ENCODE measurements at regions not wholly inside any gene's neighbourhood (a gene's known extent, or its start where the extent isn't known, plus 50 kb on each side); places are given as distances from the start of the nearest gene placed in this dataset.
"Not testable (repeated sequence)": the region's sequence is repeated elsewhere in the genome, so short reads cannot be mapped to it uniquely, and the experiment has no call there.

DNA sequence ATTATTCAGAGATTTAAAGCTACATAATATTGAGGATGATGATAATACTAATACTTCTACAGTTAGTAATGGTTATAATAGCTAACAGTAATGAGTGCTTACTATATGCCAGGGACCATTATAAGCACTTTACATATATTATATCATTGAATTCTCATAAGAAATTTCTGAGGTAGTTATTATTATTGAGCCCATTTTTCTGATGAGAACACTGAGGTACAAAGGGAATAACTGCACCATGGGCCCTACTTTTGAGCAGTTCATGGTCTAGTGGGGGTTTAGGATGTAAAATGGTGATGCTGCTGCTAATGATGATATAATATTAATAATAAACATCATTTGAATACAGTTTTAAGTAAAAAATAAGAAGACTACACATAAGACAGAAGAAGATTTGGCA, 64.2 kb upstream of the SPDL1 start:
- Histone ChIP-seq H3K4me1 (no peaks in the 10 kb centered on the region), H3K9me3 (peaks cover 0 to 9% (median 0%) of the 10 kb centered on the region in 3 donors), H3K36me3 (no peaks in the 10 kb centered on the region), H3K4me3 (no peak overlapping the region), H3K27me3 (no peaks in the 10 kb centered on the region), H3K27ac (no peak overlapping the region)
- ATAC-seq = no peak
- TF ChIP-seq, protein P1, sequence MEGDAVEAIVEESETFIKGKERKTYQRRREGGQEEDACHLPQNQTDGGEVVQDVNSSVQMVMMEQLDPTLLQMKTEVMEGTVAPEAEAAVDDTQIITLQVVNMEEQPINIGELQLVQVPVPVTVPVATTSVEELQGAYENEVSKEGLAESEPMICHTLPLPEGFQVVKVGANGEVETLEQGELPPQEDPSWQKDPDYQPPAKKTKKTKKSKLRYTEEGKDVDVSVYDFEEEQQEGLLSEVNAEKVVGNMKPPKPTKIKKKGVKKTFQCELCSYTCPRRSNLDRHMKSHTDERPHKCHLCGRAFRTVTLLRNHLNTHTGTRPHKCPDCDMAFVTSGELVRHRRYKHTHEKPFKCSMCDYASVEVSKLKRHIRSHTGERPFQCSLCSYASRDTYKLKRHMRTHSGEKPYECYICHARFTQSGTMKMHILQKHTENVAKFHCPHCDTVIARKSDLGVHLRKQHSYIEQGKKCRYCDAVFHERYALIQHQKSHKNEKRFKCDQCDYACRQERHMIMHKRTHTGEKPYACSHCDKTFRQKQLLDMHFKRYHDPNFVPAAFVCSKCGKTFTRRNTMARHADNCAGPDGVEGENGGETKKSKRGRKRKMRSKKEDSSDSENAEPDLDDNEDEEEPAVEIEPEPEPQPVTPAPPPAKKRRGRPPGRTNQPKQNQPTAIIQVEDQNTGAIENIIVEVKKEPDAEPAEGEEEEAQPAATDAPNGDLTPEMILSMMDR (IDR thresholded peaks at IDR 0.05) = no peak
- TF ChIP-seq POLR2AphosphoS5 (IDR thresholded peaks at IDR 0.05) = no peak
- no peak for TF ChIP-seq EP300 (IDR thresholded peaks at IDR 0.05)
- no peak for TF ChIP-seq POLR2A (IDR thresholded peaks at IDR 0.05)

DNA sequence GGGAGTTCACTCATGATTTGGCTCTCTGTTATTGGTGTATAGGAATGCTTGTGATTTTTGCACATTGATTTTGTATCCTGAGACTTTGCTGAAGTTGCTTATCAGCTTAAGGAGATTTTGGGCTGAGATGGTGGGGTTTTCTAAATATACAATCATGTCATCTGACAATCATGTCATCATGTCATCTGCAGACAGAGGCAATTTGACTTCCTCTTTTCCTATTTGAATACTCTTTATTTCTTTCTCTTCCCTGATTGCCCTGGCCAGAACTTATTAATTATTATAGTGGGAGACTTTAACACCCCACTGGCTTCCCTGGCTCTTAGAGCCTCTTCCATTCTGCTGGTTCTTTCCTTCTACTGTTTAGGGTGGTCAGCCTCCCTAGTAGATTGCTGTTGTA, 64.8 kb upstream of the SPDL1 start:
- H3K9me3 ChIP-seq, H3K36me3 ChIP-seq, ATAC-seq, H3K4me1 ChIP-seq, H3K4me3 ChIP-seq, H3K27me3 ChIP-seq, H3K27ac ChIP-seq: not testable (repeated sequence)

DNA sequence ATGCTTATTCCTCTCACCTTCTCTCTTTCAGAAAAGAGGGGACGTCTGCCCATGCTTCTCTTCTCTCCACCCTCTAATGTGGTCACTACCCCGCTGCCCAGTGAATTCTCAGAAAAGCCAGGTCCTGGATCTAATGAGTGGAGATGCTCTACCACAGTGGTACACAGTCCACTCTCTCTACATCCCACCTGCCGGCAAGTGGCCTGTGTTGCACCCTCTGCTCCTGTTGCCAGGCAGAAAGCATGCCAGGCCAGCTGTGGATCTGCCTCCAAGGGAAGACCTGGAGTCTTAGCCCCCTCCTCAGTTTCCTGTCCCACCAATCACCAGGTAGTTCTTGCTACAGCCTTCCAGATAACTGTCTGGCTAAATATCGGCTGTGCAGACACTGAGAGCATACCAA, 71.2 kb upstream of the SPDL1 start:
- H3K36me3 ChIP-seq = no peaks in the 10 kb centered on the region
- whole genome bisulfite sequencing, 2 donors (ENCODE audit: low coverage in 1 of 2) = 76 to 94% methylated on average over 2 to 3 of the region's 4 CpGs
- H3K27ac ChIP-seq = no peak overlapping the region
- no peaks in the 10 kb centered on the region for H3K27me3 ChIP-seq
- ATAC-seq = no peak
- TF ChIP-seq POLR2A (IDR thresholded peaks at IDR 0.05) (no peak), EP300 (IDR thresholded peaks at IDR 0.05) (no peak), POLR2AphosphoS5 (IDR thresholded peaks at IDR 0.05) (no peak)
- TF ChIP-seq, protein P1 (IDR thresholded peaks at IDR 0.05) = no peak
- H3K4me1 ChIP-seq = no peaks in the 10 kb centered on the region
- H3K4me3 ChIP-seq = no peak overlapping the region
- peaks cover 0 to 3% (median 0%) of the 10 kb centered on the region in 3 donors for H3K9me3 ChIP-seq

DNA sequence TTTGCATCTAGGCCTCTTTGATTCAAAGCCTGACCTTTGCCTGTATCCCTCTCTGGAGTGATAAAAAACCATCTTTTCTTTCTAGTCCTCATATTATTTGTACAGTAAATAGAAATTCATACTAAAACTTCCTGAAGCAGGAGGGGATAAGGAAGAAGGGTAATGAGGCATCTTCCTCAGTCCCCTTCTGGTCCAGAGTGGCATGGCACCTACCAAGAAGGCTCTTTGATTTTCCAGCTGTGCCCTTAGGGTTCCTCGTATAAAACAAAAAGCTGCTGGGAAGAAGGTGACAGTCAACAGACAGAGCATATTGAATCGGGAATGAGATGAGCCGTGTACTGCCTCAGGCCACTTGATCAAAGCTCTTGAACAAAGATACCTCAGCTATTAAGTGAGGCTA, 71.9 kb upstream of the SPDL1 start:
- WGBS, 2 donors (ENCODE audit: low coverage in 1 of 2) = 75 to 80% methylated on average over 2 to 3 of the region's 3 CpGs
- Histone ChIP-seq H3K27me3 (no peaks in the 10 kb centered on the region), H3K9me3 (no peaks in the 10 kb centered on the region), H3K27ac (no peak overlapping the region), H3K4me1 (no peaks in the 10 kb centered on the region), H3K36me3 (no peaks in the 10 kb centered on the region), H3K4me3 (no peak overlapping the region)
- ATAC-seq = no peak
- no peak for TF ChIP-seq POLR2A (IDR thresholded peaks at IDR 0.05)
- TF ChIP-seq, protein P1 (IDR thresholded peaks at IDR 0.05) = no peak
- TF ChIP-seq EP300 (IDR thresholded peaks at IDR 0.05) = no peak
- no peak for TF ChIP-seq POLR2AphosphoS5 (IDR thresholded peaks at IDR 0.05)

DNA sequence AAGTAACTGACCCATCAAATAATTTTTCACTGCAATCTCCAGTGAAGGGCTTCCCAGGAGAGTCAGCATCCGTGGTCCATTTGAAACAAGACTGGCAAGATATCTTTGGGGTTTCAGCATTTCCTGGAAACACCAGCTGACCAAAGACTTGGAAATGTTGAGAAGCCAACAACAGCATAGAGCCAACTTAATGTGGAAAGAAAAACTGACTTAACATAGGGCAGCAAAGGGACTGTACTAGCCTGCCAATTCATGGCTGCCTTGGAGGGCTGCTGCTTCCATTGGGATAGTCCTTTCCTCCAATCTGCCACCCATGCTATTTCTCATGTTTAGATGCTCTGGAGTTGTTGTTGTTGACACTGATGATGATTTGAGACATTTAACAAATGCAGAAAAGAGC, 76.5 kb upstream of the SPDL1 start:
- H3K4me1 ChIP-seq = no peaks in the 10 kb centered on the region
- ATAC-seq = no peak
- H3K4me3 ChIP-seq = no peak overlapping the region
- no peaks in the 10 kb centered on the region for H3K9me3 ChIP-seq
- H3K27me3 ChIP-seq = no peaks in the 10 kb centered on the region
- TF ChIP-seq EP300 (IDR thresholded peaks at IDR 0.05) (no peak), POLR2AphosphoS5 (IDR thresholded peaks at IDR 0.05) (no peak), POLR2A (IDR thresholded peaks at IDR 0.05) (no peak)
- TF ChIP-seq, protein P1 (IDR thresholded peaks at IDR 0.05) = no peak
- 80% methylated on average over 1 of the region's 1 CpG; no CpG with 5 or more reads in 1 of the 2 donors for WGBS, 2 donors (ENCODE audit: low coverage in 1 of 2)
- no peak overlapping the region for H3K27ac ChIP-seq
- no peaks in the 10 kb centered on the region for H3K36me3 ChIP-seq

DNA sequence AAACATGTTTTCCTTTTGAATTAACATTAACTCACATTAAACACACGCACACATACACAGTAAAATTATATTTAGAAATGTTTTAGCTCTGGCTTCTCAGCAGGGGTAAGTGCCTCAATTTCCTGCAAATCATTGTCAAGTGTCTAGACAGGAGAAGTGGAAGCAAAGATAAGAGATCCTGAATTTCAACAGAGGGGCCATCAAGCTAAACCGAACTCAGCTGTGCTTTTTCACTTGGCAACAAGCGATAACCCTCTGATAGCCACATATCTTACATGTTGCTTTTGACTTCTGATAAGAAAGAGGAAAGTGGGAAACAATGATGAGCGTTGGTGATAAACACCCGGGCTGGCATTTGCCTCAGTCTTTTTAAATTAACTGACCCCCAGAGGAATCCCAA, 79.7 kb upstream of the SPDL1 start:
- 50 to 72% methylated on average over 5 of the region's 5 CpGs for WGBS, 2 donors (ENCODE audit: low coverage in 1 of 2)
- Histone ChIP-seq H3K36me3 (no peaks in the 10 kb centered on the region), H3K4me1 (no peaks in the 10 kb centered on the region), H3K9me3 (no peaks in the 10 kb centered on the region), H3K4me3 (no peak overlapping the region), H3K27ac (no peak overlapping the region), H3K27me3 (no peaks in the 10 kb centered on the region)
- TF ChIP-seq POLR2A (IDR thresholded peaks at IDR 0.05) (no peak), POLR2AphosphoS5 (IDR thresholded peaks at IDR 0.05) (no peak), EP300 (IDR thresholded peaks at IDR 0.05) (no peak)
- TF ChIP-seq, protein P1 (IDR thresholded peaks at IDR 0.05) = no peak
- ATAC-seq = no peak

All from gastroesophageal sphincter (tissue), 4 donors.